ENCODE measurements at regions not wholly inside any gene's neighbourhood (a gene's known extent, or its start where the extent isn't known, plus 50 kb on each side); places are given as distances from the start of the nearest gene placed in this dataset.
"Not testable (repeated sequence)": the region's sequence is repeated elsewhere in the genome, so short reads cannot be mapped to it uniquely, and the experiment has no call there.

GRCh38 chr9:91011891-91012290, 210.3 kb downstream of the SYK start:
- Histone ChIP-seq H3K4me3 (ENCODE audit: low read depth in 1 of 2, low read length in 2 of 2) (no peak overlapping the region), H3K27me3 (ENCODE audit: insufficient read depth, low read length, poor library complexity) (no peaks in the 10 kb centered on the region), H3K9ac (ENCODE audit: low read depth, low read length) (no peak overlapping the region), H4K20me1 (ENCODE audit: insufficient read depth, low read length) (no peaks in the 10 kb centered on the region), H2AFZ (ENCODE audit: low read depth, low read length) (no peak overlapping the region), H3K36me3 (ENCODE audit: insufficient read depth, low read length) (no peaks in the 10 kb centered on the region), H3K79me2 (ENCODE audit: insufficient read depth, low read length) (no peaks in the 10 kb centered on the region), H3K4me2 (ENCODE audit: insufficient read depth, low read length) (no peak overlapping the region), H3K27ac (ENCODE audit: low read length) (no peak overlapping the region), H3K9me3 (ENCODE audit: insufficient read depth, low read length, severe bottlenecking) (peaks cover 3% of the 10 kb centered on the region), H3K4me1 (ENCODE audit: insufficient read depth, low read length) (no peaks in the 10 kb centered on the region)
- TF ChIP-seq CTCF (IDR thresholded peaks at IDR 0.05; ENCODE audit: borderline replicate concordance, extremely low read depth, low read length, poor library complexity, severe bottlenecking) (no peak), EZH2 (IDR thresholded peaks at IDR 0.05; ENCODE audit: borderline replicate concordance, low read depth, low read length, severe bottlenecking) (no peak)
- ATAC-seq (ENCODE audit: insufficient read depth, low read depth) (no peak), DNase-seq (no peak)

- Histone ChIP-seq H3K4me3 (ENCODE audit: low read depth in 1 of 2, low read length in 2 of 2) (no peak overlapping the region), H4K20me1 (ENCODE audit: insufficient read depth, low read length) (no peaks in the 10 kb centered on the region), H3K4me2 (ENCODE audit: insufficient read depth, low read length) (no peak overlapping the region), H3K27ac (ENCODE audit: low read length) (no peak overlapping the region), H3K9me3 (ENCODE audit: insufficient read depth, low read length, severe bottlenecking) (peaks cover 3% of the 10 kb centered on the region), H3K79me2 (ENCODE audit: insufficient read depth, low read length) (no peaks in the 10 kb centered on the region), H3K36me3 (ENCODE audit: insufficient read depth, low read length) (no peaks in the 10 kb centered on the region), H2AFZ (ENCODE audit: low read depth, low read length) (no peak overlapping the region), H3K27me3 (ENCODE audit: insufficient read depth, low read length, poor library complexity) (no peaks in the 10 kb centered on the region), H3K9ac (ENCODE audit: low read depth, low read length) (no peak overlapping the region), H3K4me1 (ENCODE audit: insufficient read depth, low read length) (no peaks in the 10 kb centered on the region)
- ATAC-seq (ENCODE audit: insufficient read depth, low read depth) (no peak), DNase-seq (no peak)
- no peak for TF ChIP-seq CTCF (IDR thresholded peaks at IDR 0.05; ENCODE audit: borderline replicate concordance, extremely low read depth, low read length, poor library complexity, severe bottlenecking)
- no peak for TF ChIP-seq EZH2 (IDR thresholded peaks at IDR 0.05; ENCODE audit: borderline replicate concordance, low read depth, low read length, severe bottlenecking)
These were observed 211.6 kb downstream of the SYK start for GRCh38 chr9:91012933-91013841.

- peaks cover 3% of the 10 kb centered on the region for H3K9me3 ChIP-seq (ENCODE audit: insufficient read depth, low read length, severe bottlenecking)
- H3K79me2 ChIP-seq (ENCODE audit: insufficient read depth, low read length), result no peaks in the 10 kb centered on the region
- ATAC-seq (ENCODE audit: insufficient read depth, low read depth) (no peak), DNase-seq (no peak)
- H4K20me1 ChIP-seq (ENCODE audit: insufficient read depth, low read length), result no peaks in the 10 kb centered on the region
- H3K27me3 ChIP-seq (ENCODE audit: insufficient read depth, low read length, poor library complexity), result no peaks in the 10 kb centered on the region
- H3K36me3 ChIP-seq (ENCODE audit: insufficient read depth, low read length), result no peaks in the 10 kb centered on the region
- H3K27ac ChIP-seq (ENCODE audit: low read length), result no peak overlapping the region
- no peak overlapping the region for H3K4me3 ChIP-seq (ENCODE audit: low read depth in 1 of 2, low read length in 2 of 2)
- no peak for TF ChIP-seq EZH2 (IDR thresholded peaks at IDR 0.05; ENCODE audit: borderline replicate concordance, low read depth, low read length, severe bottlenecking)
- no peak for TF ChIP-seq CTCF (IDR thresholded peaks at IDR 0.05; ENCODE audit: borderline replicate concordance, extremely low read depth, low read length, poor library complexity, severe bottlenecking)
- no peaks in the 10 kb centered on the region for H3K4me1 ChIP-seq (ENCODE audit: insufficient read depth, low read length)
- H2AFZ ChIP-seq (ENCODE audit: low read depth, low read length), result no peak overlapping the region
- no peak overlapping the region for H3K4me2 ChIP-seq (ENCODE audit: insufficient read depth, low read length)
- no peak overlapping the region for H3K9ac ChIP-seq (ENCODE audit: low read depth, low read length)
These were observed 215.6 kb downstream of the SYK start for GRCh38 chr9:91017245-91017644.

- H4K20me1 ChIP-seq (ENCODE audit: insufficient read depth, low read length); H3K4me2 ChIP-seq (ENCODE audit: insufficient read depth, low read length); H3K9ac ChIP-seq (ENCODE audit: low read depth, low read length); H3K4me3 ChIP-seq (ENCODE audit: low read depth in 1 of 2, low read length in 2 of 2); H3K9me3 ChIP-seq (ENCODE audit: insufficient read depth, low read length, severe bottlenecking); ATAC-seq (ENCODE audit: insufficient read depth, low read depth); H3K27me3 ChIP-seq (ENCODE audit: insufficient read depth, low read length, poor library complexity); H2AFZ ChIP-seq (ENCODE audit: low read depth, low read length); DNase-seq; H3K36me3 ChIP-seq (ENCODE audit: insufficient read depth, low read length); H3K4me1 ChIP-seq (ENCODE audit: insufficient read depth, low read length); H3K27ac ChIP-seq (ENCODE audit: low read length); H3K79me2 ChIP-seq (ENCODE audit: insufficient read depth, low read length): not testable (repeated sequence)
These were observed 218.3 kb downstream of the SYK start for GRCh38 chr9:91019871-91020270.

GRCh38 chr9:91021656-91022055, 220.0 kb downstream of the SYK start:
- H3K79me2 ChIP-seq (ENCODE audit: insufficient read depth, low read length); H2AFZ ChIP-seq (ENCODE audit: low read depth, low read length); H3K27me3 ChIP-seq (ENCODE audit: insufficient read depth, low read length, poor library complexity); H3K9me3 ChIP-seq (ENCODE audit: insufficient read depth, low read length, severe bottlenecking); H4K20me1 ChIP-seq (ENCODE audit: insufficient read depth, low read length); H3K4me2 ChIP-seq (ENCODE audit: insufficient read depth, low read length); ATAC-seq (ENCODE audit: insufficient read depth, low read depth); H3K4me1 ChIP-seq (ENCODE audit: insufficient read depth, low read length); H3K4me3 ChIP-seq (ENCODE audit: low read depth in 1 of 2, low read length in 2 of 2); H3K36me3 ChIP-seq (ENCODE audit: insufficient read depth, low read length); H3K9ac ChIP-seq (ENCODE audit: low read depth, low read length); H3K27ac ChIP-seq (ENCODE audit: low read length); DNase-seq: not testable (repeated sequence)

Data from DND-41 (cell line).